Activated naive CD4-positive, alpha-beta T cell treated with anti-CD3 and anti-CD28 coated beads, Interleukin-2, amount 50 U/mL, for 24 hours (primary cell): ENCODE measurements at regions not wholly inside any gene's neighbourhood (a gene's known extent, or its start where the extent isn't known, plus 50 kb on each side); places are given as distances from the start of the nearest gene placed in this dataset.

ENCODE experiments used
- H3K27ac Mint-ChIP-seq: one replicate; pipeline ENCODE4 v1.8.0; 2021; ENCODE audit warnings: mild to moderate bottlenecking, mixed read lengths
- H3K27me3 Mint-ChIP-seq: one replicate; pipeline ENCODE4 v1.8.0; 2021; ENCODE audit warnings: mixed read lengths
- H3K36me3 Mint-ChIP-seq: one replicate; pipeline ENCODE4 v1.8.0; 2021; ENCODE audit warnings: mixed read lengths
- H3K4me1 Mint-ChIP-seq: one replicate; pipeline ENCODE4 v1.8.0; 2021; ENCODE audit warnings: mixed read lengths
- H3K4me3 Mint-ChIP-seq: one replicate; pipeline ENCODE4 v1.8.0; 2021; ENCODE audit warnings: mild to moderate bottlenecking, mixed read lengths
- H3K9me3 Mint-ChIP-seq: one replicate; pipeline ENCODE4 v1.8.0; 2021; ENCODE audit warnings: mixed read lengths

DNA sequence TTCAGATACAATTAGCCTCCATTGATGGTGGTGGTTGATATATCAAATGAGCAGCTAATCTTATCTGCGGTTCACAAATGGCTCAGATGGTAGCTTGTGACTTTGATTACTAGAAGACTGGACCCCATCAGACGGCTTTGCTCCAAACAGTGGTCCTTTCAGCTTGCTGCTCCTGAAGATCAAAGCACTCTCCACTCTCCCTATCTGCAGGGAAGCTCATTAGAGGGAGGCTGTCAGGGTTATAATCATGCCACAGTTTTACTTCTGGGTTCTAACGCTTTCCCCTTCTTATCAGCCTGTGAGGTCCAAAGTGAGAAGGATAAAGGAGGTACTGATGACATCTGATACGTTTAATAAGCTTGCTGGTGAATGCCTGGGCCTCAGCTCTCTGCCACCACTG, 247.1 kb upstream of the NT5C1B start:
- no peak overlapping the region for H3K27ac Mint-ChIP-seq
- no peaks in the 10 kb centered on the region for H3K4me1 Mint-ChIP-seq

DNA sequence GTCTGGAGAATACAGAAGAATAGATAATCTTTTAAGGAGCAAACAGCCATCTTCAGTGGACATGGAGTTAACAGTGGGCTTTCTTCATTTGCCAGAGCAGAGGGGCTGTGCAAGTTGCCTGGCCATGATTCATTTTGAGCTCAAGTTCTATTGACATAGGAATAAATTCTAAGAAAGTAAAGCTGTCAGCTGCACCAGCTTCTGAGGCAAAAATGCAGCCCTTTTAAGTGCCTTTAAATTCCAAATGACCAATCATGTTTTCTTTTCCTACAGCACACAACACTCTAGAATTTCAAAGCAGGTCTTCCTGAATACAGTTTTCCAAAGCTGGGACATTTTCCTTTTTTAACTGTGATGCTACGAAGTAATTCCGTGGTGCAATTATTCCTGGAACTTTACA, 246.4 kb upstream of the NT5C1B start:
- H3K36me3 Mint-ChIP-seq = peaks cover 1% of the 10 kb centered on the region
- no peaks in the 10 kb centered on the region for H3K9me3 Mint-ChIP-seq
- no peaks in the 10 kb centered on the region for H3K4me1 Mint-ChIP-seq
- H3K27ac Mint-ChIP-seq = no peak overlapping the region
- H3K4me3 Mint-ChIP-seq = no peak overlapping the region
- H3K27me3 Mint-ChIP-seq = no peaks in the 10 kb centered on the region

More for the DNA sequence above, 247.1 kb upstream of the NT5C1B start:
- H3K27me3 Mint-ChIP-seq = no peaks in the 10 kb centered on the region
- no peaks in the 10 kb centered on the region for H3K9me3 Mint-ChIP-seq
- H3K36me3 Mint-ChIP-seq = peaks cover 1% of the 10 kb centered on the region
- H3K4me3 Mint-ChIP-seq = no peak overlapping the region

DNA sequence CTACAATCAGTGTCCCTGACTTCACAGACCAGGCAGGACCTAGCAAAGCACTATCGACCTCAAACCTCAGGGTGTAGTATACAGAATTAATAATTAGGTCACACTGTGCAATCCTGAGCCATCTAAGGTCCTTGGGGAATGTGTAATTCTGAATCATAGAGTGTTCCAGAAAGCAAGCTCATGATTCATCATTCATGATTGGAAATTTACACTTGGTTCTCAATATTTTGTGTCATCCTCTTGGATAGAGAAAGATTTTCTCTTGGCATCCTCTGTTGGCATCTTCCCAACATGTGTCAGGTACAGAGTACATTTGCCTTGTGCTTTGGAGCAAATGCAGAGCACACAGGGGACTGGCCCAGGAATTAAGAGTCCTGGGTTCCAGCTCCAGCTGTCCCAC, 245.0 kb upstream of the NT5C1B start:
- Mint-ChIP-seq H3K27ac (no peak overlapping the region), H3K4me1 (no peaks in the 10 kb centered on the region), H3K27me3 (no peaks in the 10 kb centered on the region), H3K9me3 (no peaks in the 10 kb centered on the region), H3K36me3 (peaks cover 1% of the 10 kb centered on the region), H3K4me3 (no peak overlapping the region)

DNA sequence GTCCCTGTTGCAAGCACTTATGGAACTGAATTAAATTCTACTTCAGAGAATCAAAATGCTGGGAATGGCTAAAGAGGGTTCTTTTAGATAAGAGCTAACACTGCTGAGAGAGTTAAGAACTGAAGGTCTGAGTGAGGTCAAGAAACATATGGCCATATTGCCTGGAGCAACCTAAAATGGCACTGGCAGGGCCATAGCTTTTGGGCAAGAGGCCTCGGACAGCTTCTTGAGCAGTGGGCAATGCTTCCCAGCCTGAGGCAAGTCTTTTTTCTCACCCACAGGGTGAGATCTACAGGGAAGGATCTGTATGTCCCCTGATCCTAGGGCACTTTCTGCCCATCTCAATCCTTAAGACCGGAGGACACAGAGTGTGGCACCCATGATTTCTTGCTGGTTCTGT, 244.6 kb upstream of the NT5C1B start:
- Mint-ChIP-seq H3K27me3 (no peaks in the 10 kb centered on the region), H3K9me3 (no peaks in the 10 kb centered on the region), H3K27ac (no peak overlapping the region), H3K36me3 (peaks cover 1% of the 10 kb centered on the region), H3K4me3 (no peak overlapping the region), H3K4me1 (no peaks in the 10 kb centered on the region)

DNA sequence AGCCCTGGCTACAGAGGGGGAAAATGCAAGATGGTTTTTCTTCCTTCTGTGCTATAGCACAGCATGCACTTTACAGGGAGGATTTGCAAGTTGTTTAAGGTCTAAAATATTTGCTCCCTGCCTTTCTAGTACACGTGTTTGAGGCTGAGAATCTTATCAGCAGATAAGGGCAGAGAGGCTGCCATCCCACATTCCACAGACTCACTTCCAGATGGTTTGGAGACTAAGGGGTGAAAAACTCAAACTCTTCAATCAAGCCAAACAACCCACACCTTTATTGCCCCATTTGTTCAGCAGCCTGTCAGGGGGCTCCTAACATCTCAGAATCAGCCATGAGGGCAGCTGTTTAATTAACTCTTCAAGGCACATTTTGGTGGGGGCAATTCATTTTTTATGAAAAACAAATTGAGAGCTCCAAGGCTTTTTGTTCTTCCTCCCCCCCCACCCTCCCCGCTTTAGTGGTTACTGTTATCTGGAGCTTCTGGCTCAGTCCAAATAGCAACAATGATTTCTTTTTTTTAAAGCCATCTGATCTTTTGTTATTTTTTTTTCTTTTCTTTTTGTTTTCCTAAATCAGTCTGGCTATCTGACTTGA, 242.6 kb upstream of the NT5C1B start:
- no peaks in the 10 kb centered on the region for H3K9me3 Mint-ChIP-seq
- no peaks in the 10 kb centered on the region for H3K27me3 Mint-ChIP-seq
- H3K4me3 Mint-ChIP-seq = no peak overlapping the region
- no peaks in the 10 kb centered on the region for H3K4me1 Mint-ChIP-seq
- H3K36me3 Mint-ChIP-seq = peaks cover 1% of the 10 kb centered on the region
- no peak overlapping the region for H3K27ac Mint-ChIP-seq

DNA sequence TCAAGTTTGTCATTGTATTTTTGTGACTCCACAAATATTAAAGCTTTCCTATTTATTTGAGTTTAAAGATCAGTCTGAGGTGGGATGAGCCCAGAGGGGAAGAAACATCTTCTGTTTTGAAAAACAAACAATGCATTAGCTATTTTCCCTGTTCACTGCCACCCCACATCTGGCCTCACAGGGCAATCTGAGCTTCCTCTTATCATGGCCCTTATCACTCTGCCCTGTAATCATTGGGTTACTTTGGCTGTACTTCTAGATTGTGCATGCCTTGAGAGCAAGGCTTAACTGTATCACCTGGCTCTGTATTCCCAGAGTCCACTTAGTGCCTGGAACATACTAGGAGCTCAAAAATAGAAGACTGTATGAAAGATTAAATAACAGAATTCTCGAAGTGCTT, 241.6 kb upstream of the NT5C1B start:
- no peaks in the 10 kb centered on the region for H3K9me3 Mint-ChIP-seq
- no peak overlapping the region for H3K27ac Mint-ChIP-seq
- peaks cover 1% of the 10 kb centered on the region for H3K36me3 Mint-ChIP-seq
- no peak overlapping the region for H3K4me3 Mint-ChIP-seq
- H3K4me1 Mint-ChIP-seq = no peaks in the 10 kb centered on the region
- H3K27me3 Mint-ChIP-seq = no peaks in the 10 kb centered on the region

DNA sequence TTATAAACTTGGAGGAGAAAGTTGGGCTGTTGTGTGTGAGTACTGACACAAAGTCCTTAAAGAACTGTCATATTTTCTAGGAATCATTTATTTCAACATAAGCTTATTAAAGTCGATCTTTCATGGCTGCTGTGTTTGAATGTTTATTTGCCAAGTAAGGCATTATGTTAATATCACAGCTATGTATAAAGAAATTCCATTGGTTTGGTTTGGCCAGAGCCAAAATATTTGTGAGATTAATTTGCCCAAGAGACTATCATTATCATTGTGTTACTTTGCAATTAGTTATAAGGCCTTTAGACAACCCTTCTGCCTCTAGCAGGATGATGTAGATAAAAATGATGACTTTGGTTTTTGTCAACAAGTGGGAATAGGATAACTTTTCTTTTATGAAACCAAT, 240.6 kb upstream of the NT5C1B start:
- Mint-ChIP-seq H3K9me3 (no peaks in the 10 kb centered on the region), H3K4me1 (no peaks in the 10 kb centered on the region), H3K36me3 (peaks cover 3% of the 10 kb centered on the region)

DNA sequence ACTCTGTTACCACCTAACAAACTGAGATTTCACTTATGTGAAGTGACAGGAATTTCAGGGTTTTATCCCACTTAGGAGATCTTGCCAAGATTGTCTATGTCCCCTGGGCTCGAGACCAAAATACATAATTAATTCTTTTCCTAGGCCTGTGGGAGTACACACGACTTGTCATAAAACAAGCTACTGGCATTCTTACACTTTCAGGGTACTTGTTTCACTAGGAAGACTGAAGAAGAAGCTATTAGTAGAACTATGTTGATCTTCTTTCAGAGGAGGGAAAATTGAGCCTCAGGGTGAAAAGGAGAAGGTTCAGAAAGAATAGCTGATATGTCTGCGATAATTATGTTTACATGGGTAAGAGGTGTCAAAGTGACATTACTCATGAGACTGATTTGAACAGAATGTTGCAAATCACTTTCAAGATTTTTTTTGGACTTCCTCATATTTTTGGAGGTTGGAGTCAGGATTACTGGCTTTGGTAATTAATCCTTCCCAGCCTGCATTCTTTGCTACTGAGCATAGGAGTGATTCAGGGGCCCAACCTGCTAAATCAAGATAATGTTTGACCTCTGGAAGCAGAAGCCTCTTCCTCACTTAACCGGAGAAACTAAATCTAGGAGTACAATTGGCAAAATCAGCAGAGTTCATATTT, 240.0 kb upstream of the NT5C1B start:
- Mint-ChIP-seq H3K27me3 (no peaks in the 10 kb centered on the region), H3K4me3 (no peak overlapping the region), H3K27ac (no peak overlapping the region), H3K36me3 (peaks cover 3% of the 10 kb centered on the region), H3K9me3 (no peaks in the 10 kb centered on the region), H3K4me1 (no peaks in the 10 kb centered on the region)

More for the DNA sequence above, 240.6 kb upstream of the NT5C1B start:
- no peak overlapping the region for H3K4me3 Mint-ChIP-seq
- no peak overlapping the region for H3K27ac Mint-ChIP-seq
- H3K27me3 Mint-ChIP-seq = no peaks in the 10 kb centered on the region

DNA sequence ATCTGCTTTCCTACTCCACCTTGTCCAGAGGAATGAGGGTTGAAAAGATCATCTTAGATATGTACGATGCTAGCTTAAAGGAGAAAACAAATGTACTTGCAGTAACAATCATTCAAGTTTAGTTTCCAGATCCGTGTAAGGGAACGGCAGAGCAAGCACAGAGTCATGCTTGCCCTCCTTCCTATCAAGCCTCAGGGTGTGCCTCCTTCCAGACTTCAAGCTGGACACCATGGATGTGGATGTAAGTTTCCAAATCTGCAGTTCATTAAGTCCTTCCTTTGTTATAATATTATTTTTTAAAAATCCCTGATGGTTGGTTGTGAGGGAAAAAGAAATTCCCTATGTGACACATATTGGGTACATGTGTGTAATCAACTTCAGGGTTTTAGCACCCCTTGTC, 238.9 kb upstream of the NT5C1B start:
- no peaks in the 10 kb centered on the region for H3K9me3 Mint-ChIP-seq
- H3K27ac Mint-ChIP-seq = no peak overlapping the region
- H3K36me3 Mint-ChIP-seq = peaks cover 5% of the 10 kb centered on the region
- H3K27me3 Mint-ChIP-seq = no peaks in the 10 kb centered on the region
- H3K4me3 Mint-ChIP-seq = no peak overlapping the region
- H3K4me1 Mint-ChIP-seq = no peaks in the 10 kb centered on the region

DNA sequence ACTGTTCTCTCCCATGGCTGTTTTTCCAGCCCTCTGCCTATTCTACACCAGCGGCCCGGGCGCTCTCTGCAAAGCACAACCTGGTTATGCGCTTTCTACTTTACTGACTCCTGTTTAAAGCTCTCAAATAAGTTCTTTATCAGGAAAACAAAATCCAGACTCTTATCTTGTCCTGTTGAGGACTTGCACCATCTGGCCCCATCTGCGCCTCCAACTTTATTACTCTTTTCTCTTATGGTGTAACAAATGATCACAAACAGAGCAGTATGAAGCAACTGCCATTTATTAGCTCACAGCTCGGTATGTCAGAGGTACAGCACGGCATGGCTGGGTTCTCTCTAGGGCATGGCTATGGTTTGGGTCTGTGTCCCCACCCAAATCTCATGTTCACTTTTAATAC, 236.5 kb upstream of the NT5C1B start:
- Mint-ChIP-seq H3K27ac (no peak overlapping the region), H3K4me3 (no peak overlapping the region), H3K36me3 (peaks cover 3% of the 10 kb centered on the region), H3K27me3 (no peaks in the 10 kb centered on the region), H3K9me3 (no peaks in the 10 kb centered on the region), H3K4me1 (no peaks in the 10 kb centered on the region)

DNA sequence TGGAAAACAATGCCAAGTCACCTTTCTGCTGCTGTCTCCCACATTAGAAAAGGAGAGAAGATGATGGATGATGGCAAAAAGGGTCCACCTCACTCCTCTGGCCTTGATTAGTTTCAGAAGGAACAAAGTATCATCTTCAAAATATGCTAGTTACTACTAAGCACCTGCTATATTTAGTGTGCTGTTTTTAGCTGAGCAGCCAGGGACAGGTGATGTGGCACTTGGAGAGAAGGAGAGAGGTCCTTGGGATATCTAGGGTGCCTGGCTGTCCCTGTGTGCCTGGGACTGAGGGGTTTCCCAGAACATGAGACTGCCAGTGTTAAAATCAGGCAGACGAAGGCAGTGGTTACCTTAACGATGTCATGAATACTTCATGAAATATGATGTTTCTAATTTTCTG, 235.5 kb upstream of the NT5C1B start:
- H3K27me3 Mint-ChIP-seq = no peaks in the 10 kb centered on the region
- peaks cover 3% of the 10 kb centered on the region for H3K36me3 Mint-ChIP-seq
- H3K27ac Mint-ChIP-seq = no peak overlapping the region
- no peaks in the 10 kb centered on the region for H3K9me3 Mint-ChIP-seq
- H3K4me3 Mint-ChIP-seq = no peak overlapping the region
- no peaks in the 10 kb centered on the region for H3K4me1 Mint-ChIP-seq

DNA sequence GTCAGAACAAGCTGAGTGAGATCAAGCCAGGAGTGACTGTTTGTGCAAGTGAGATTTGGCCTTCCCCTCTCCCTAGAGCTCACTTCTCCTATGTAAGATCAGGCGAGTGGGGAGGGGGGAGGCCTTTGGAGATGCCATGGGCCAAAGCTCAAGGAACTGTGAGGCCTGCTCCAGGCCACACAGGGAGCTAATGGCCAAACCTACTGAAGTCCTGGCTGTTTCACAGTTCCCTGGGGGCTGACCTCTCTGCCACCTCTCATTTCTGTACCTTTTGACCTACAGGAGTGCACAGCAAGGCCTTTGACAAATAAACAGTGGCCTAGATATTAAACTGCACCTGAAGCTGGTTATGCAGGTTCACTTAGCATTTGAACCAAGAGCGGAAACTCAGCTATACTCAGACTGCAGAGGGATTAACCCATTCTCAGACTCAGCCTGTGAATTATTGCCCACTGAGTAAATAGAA, 235.0 kb upstream of the NT5C1B start:
- H3K9me3 Mint-ChIP-seq = no peaks in the 10 kb centered on the region
- H3K27ac Mint-ChIP-seq = no peak overlapping the region
- no peaks in the 10 kb centered on the region for H3K27me3 Mint-ChIP-seq
- peaks cover 3% of the 10 kb centered on the region for H3K36me3 Mint-ChIP-seq
- H3K4me3 Mint-ChIP-seq = no peak overlapping the region
- no peaks in the 10 kb centered on the region for H3K4me1 Mint-ChIP-seq

DNA sequence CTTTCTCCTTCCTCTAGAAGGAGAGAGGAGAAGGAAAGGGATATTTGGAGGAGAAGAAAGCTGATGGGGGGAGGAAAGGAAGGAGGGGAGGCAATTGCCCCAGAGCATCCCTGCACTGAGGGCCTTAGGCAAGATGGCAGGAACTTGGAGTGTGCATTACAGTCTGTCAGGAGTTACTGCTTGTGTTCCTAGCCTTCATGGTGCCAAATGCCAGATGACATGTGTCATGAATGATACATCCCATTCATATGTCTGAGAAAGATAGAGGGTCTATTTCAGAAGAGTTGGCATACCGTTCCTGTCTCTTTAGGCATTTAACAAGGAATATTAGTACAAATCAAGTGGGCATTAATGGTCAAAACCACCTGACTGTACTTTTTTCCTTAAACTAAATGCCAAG, 232.1 kb upstream of the NT5C1B start:
- Mint-ChIP-seq H3K36me3 (peaks cover 3% of the 10 kb centered on the region), H3K4me3 (no peak overlapping the region), H3K4me1 (no peaks in the 10 kb centered on the region), H3K9me3 (no peaks in the 10 kb centered on the region), H3K27me3 (no peaks in the 10 kb centered on the region), H3K27ac (no peak overlapping the region)

DNA sequence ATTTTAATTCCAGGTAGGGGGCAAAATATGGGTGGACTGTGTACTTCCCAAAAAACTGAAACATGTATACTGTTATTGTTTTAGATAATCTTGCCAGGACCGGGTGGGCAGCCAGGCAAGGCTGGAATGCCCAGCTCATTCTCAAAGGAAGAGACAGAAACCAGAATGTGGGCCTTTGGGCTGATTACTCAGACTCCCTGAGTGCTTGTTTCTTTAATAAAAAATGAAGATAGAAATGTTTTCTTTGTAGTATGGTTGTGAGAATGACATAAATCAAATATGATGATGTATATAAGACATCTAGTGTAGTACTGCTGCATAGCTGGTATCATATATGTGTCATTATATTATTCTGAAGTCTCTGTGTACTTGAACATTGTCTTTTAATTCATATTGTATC, 231.6 kb upstream of the NT5C1B start:
- Mint-ChIP-seq H3K4me3 (no peak overlapping the region), H3K27me3 (no peaks in the 10 kb centered on the region), H3K9me3 (no peaks in the 10 kb centered on the region), H3K27ac (no peak overlapping the region), H3K4me1 (no peaks in the 10 kb centered on the region), H3K36me3 (peaks cover 5% of the 10 kb centered on the region)

DNA sequence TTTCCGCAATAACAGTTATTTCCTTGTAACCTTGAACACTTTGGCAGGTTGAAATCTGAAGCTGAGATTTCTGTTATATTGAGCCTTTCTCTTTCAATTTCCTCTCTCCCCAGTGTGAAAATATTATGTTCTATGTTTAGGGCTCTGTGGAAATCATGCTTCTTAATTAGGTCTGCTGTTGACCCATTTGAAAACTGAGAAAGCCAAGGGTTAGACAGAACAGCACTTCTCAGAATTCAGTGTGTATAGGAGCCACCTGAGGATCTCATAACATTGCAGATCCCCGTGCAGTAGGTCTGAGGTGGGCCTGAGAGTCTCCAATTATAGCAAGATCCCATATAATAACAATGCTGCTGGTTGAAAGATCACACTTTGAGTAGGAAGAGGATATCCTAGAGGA, 230.2 kb upstream of the NT5C1B start:
- no peak overlapping the region for H3K27ac Mint-ChIP-seq
- peaks cover 10% of the 10 kb centered on the region for H3K36me3 Mint-ChIP-seq
- H3K4me3 Mint-ChIP-seq = no peak overlapping the region
- no peaks in the 10 kb centered on the region for H3K27me3 Mint-ChIP-seq
- H3K4me1 Mint-ChIP-seq = no peaks in the 10 kb centered on the region
- no peaks in the 10 kb centered on the region for H3K9me3 Mint-ChIP-seq

DNA sequence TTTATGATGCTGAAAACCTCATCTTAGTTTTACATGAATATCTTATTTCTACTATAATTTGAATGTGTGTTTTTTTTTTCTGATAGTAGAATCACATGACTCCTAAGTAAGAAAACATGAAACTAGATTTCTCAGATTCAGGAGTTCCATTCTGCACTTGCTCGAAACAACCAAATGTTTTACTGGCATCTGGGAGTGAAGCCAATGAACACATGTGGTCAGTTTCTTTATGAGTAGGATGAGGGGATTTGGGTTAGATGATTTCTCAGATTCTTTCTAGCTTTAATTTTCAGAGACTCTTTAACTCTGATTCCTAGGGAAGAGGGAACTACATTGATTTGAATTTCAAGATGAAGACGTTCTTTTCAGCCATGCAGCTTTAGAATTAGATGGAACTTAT, 225.0 kb upstream of the NT5C1B start:
- H3K36me3 Mint-ChIP-seq = peaks cover 11% of the 10 kb centered on the region
- no peaks in the 10 kb centered on the region for H3K9me3 Mint-ChIP-seq
- H3K4me3 Mint-ChIP-seq = no peak overlapping the region
- H3K27ac Mint-ChIP-seq = no peak overlapping the region
- H3K4me1 Mint-ChIP-seq = no peaks in the 10 kb centered on the region
- no peaks in the 10 kb centered on the region for H3K27me3 Mint-ChIP-seq

DNA sequence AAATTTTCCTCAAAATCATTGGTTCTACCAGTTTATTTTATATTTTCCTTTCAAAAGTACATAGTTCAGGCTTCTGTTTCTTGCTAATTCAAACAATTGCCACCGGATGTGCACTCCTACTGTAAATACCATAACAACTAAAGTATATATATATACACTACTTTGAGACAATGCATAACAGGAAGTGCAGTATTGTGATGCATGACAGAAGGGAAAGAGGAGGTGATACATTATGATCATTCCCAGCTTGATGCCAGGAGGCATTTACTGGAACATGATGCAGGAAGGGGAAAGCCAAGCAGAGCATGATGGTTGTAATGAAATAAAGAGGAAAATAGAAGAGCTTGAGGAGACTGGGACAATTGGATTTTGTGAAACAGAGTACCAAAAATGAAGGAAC, 215.2 kb upstream of the NT5C1B start:
- H3K9me3 Mint-ChIP-seq = peaks cover 5% of the 10 kb centered on the region
- H3K27ac Mint-ChIP-seq = no peak overlapping the region
- H3K4me1 Mint-ChIP-seq = no peaks in the 10 kb centered on the region
- no peak overlapping the region for H3K4me3 Mint-ChIP-seq
- no peaks in the 10 kb centered on the region for H3K27me3 Mint-ChIP-seq
- H3K36me3 Mint-ChIP-seq = peaks cover 6% of the 10 kb centered on the region
